ENCODE measurements at regions not wholly inside any gene's neighbourhood (a gene's known extent, or its start where the extent isn't known, plus 50 kb on each side); places are given as distances from the start of the nearest gene placed in this dataset.

DNA sequence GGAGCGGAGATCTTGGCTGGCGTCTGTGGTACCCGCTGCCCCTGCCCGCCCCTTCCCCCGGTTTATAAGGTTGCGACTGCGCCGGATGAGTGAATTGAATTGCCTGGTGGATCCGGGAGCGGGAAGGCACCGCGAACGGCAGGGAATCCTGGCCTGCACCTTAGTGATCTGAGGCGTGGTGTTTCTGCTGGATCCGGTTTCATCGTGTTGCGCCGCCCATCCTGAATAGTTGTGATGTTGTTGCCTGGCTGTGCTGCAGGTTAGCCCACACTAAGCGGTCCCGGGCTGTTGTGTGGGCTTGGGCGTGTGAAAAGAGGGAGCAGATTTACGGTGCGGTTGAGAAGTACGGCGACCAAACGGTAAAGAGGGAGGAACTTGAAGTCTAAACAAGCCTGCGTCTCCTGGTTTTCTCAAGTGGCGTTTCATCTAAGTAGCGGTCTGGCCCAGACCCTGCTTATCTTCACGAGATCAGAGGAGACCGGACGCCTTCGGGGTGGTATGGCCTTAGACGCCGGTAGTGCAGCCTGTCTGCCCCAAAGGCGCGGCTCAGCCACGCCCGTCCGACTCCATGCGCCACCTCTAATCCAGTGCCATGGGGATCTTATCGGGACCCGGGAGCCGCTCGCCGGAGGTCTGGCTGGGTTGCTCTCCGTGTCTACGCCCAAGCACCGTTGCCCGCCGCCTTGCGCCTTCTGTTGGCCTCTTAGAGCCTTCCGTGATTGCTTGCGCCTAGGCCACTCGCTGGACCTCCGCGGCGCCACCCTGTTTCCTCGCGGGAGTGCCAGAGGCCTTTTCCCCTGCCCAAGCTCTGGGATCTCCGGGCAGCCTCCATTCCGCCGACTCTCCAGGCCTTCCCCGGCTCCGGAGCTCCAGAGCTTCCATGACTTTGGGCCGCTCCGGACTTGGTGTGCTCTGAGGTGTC lies 87.5 kb upstream of the RHOU start (continued):
- TF ChIP-seq ZFHX2 (tag by site-specific recombination; conservative IDR thresholded peaks at IDR 0.05) (peak; percentile 96), ZNF169 (tag by site-specific recombination; IDR thresholded peaks at IDR 0.05) (no peak), ZNF639 (tag by site-specific recombination; IDR thresholded peaks at IDR 0.05) (peak; percentile 97), ZEB2 (tag by site-specific recombination; IDR thresholded peaks at IDR 0.05) (peak; percentile 98), ZXDB (tag by site-specific recombination; IDR thresholded peaks at IDR 0.05) (peak; percentile 93), ZNF146 (tag by site-specific recombination; IDR thresholded peaks at IDR 0.05) (peak; percentile 49; the same call in 1 of the 2 replicates), ZNF510 (tag by site-specific recombination; IDR thresholded peaks at IDR 0.05; ENCODE audit: insufficient replicate concordance) (peak; percentile 11), BCL11A (tag by site-specific recombination; IDR thresholded peaks at IDR 0.05; ENCODE audit: low read depth) (peak; percentile 76), SP2 (tag by site-specific recombination; IDR thresholded peaks at IDR 0.05) (peak; percentile 79), GLI4 (tag by site-specific recombination; IDR thresholded peaks at IDR 0.05) (peak; percentile 8; the same call in 1 of the 2 replicates), ZNF544 (tag by site-specific recombination; IDR thresholded peaks at IDR 0.05) (no peak), ZFP37 (tag by site-specific recombination; IDR thresholded peaks at IDR 0.05) (peak; percentile 99), ZNF433 (tag by site-specific recombination; IDR thresholded peaks at IDR 0.05; ENCODE audit: low read depth) (no peak), KLF10 (tag by site-specific recombination; IDR thresholded peaks at IDR 0.05) (0 out of 2 replicates have a peak, but pooled peaks have one; percentile 43), ZNF223 (tag by site-specific recombination; IDR thresholded peaks at IDR 0.05) (peak; percentile 95), MYNN (tag by site-specific recombination; IDR thresholded peaks at IDR 0.05; ENCODE audit: borderline replicate concordance) (peak; percentile 64; the same call in 1 of the 2 replicates), ZNF629 (tag by site-specific recombination; IDR thresholded peaks at IDR 0.05) (peak; percentile 85), HIC1 (tag by site-specific recombination; IDR thresholded peaks at IDR 0.05) (peak; percentile 77), TRIM28 (IDR thresholded peaks at IDR 0.05; ENCODE audit: borderline replicate concordance, low read length) (peak; percentile 83), GFI1B (tag by site-specific recombination; IDR thresholded peaks at IDR 0.05) (peak; percentile 61; the same call in 1 of the 2 replicates)
- TF ChIP-seq, protein P1, sequence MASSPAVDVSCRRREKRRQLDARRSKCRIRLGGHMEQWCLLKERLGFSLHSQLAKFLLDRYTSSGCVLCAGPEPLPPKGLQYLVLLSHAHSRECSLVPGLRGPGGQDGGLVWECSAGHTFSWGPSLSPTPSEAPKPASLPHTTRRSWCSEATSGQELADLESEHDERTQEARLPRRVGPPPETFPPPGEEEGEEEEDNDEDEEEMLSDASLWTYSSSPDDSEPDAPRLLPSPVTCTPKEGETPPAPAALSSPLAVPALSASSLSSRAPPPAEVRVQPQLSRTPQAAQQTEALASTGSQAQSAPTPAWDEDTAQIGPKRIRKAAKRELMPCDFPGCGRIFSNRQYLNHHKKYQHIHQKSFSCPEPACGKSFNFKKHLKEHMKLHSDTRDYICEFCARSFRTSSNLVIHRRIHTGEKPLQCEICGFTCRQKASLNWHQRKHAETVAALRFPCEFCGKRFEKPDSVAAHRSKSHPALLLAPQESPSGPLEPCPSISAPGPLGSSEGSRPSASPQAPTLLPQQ (tag by site-specific recombination; IDR thresholded peaks at IDR 0.05), result peak; percentile 87
- TF ChIP-seq, protein P2, sequence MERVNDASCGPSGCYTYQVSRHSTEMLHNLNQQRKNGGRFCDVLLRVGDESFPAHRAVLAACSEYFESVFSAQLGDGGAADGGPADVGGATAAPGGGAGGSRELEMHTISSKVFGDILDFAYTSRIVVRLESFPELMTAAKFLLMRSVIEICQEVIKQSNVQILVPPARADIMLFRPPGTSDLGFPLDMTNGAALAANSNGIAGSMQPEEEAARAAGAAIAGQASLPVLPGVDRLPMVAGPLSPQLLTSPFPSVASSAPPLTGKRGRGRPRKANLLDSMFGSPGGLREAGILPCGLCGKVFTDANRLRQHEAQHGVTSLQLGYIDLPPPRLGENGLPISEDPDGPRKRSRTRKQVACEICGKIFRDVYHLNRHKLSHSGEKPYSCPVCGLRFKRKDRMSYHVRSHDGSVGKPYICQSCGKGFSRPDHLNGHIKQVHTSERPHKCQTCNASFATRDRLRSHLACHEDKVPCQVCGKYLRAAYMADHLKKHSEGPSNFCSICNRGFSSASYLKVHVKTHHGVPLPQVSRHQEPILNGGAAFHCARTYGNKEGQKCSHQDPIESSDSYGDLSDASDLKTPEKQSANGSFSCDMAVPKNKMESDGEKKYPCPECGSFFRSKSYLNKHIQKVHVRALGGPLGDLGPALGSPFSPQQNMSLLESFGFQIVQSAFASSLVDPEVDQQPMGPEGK (tag by site-specific recombination; IDR thresholded peaks at IDR 0.05), result peak; percentile 96
- TF ChIP-seq, protein P3, sequence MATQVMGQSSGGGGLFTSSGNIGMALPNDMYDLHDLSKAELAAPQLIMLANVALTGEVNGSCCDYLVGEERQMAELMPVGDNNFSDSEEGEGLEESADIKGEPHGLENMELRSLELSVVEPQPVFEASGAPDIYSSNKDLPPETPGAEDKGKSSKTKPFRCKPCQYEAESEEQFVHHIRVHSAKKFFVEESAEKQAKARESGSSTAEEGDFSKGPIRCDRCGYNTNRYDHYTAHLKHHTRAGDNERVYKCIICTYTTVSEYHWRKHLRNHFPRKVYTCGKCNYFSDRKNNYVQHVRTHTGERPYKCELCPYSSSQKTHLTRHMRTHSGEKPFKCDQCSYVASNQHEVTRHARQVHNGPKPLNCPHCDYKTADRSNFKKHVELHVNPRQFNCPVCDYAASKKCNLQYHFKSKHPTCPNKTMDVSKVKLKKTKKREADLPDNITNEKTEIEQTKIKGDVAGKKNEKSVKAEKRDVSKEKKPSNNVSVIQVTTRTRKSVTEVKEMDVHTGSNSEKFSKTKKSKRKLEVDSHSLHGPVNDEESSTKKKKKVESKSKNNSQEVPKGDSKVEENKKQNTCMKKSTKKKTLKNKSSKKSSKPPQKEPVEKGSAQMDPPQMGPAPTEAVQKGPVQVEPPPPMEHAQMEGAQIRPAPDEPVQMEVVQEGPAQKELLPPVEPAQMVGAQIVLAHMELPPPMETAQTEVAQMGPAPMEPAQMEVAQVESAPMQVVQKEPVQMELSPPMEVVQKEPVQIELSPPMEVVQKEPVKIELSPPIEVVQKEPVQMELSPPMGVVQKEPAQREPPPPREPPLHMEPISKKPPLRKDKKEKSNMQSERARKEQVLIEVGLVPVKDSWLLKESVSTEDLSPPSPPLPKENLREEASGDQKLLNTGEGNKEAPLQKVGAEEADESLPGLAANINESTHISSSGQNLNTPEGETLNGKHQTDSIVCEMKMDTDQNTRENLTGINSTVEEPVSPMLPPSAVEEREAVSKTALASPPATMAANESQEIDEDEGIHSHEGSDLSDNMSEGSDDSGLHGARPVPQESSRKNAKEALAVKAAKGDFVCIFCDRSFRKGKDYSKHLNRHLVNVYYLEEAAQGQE (tag by site-specific recombination; IDR thresholded peaks at IDR 0.05), result peak; percentile 66
- TF ChIP-seq, protein P4, sequence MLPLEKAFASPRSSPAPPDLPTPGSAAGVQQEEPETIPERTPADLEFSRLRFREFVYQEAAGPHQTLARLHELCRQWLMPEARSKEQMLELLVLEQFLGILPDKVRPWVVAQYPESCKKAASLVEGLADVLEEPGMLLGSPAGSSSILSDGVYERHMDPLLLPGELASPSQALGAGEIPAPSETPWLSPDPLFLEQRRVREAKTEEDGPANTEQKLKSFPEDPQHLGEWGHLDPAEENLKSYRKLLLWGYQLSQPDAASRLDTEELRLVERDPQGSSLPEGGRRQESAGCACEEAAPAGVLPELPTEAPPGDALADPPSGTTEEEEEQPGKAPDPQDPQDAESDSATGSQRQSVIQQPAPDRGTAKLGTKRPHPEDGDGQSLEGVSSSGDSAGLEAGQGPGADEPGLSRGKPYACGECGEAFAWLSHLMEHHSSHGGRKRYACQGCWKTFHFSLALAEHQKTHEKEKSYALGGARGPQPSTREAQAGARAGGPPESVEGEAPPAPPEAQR (tag by site-specific recombination; IDR thresholded peaks at IDR 0.05), result no peak
- TF ChIP-seq, protein P5, sequence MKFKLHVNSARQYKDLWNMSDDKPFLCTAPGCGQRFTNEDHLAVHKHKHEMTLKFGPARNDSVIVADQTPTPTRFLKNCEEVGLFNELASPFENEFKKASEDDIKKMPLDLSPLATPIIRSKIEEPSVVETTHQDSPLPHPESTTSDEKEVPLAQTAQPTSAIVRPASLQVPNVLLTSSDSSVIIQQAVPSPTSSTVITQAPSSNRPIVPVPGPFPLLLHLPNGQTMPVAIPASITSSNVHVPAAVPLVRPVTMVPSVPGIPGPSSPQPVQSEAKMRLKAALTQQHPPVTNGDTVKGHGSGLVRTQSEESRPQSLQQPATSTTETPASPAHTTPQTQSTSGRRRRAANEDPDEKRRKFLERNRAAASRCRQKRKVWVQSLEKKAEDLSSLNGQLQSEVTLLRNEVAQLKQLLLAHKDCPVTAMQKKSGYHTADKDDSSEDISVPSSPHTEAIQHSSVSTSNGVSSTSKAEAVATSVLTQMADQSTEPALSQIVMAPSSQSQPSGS (tag by site-specific recombination; IDR thresholded peaks at IDR 0.05; ENCODE audit: low read depth), result no peak
